ENCODE measurements at regions not wholly inside any gene's neighbourhood (a gene's known extent, or its start where the extent isn't known, plus 50 kb on each side); places are given as distances from the start of the nearest gene placed in this dataset.

GRCh38 chr7:156022483-156023459, 210.5 kb upstream of the SHH start:
- no peaks in the 10 kb centered on the region for H3K9me3 ChIP-seq (ENCODE audit: low read length)
- no TSS peak for BruUV-seq (replicated peaks)
- ATAC-seq (peak; percentile 77), FAIRE-seq (no peak), DNase-seq (ENCODE audit: low spot score) (no peak)
- no peak overlapping the region for H3K27ac ChIP-seq (ENCODE audit: extremely low read length, insufficient read depth, low read length)
- no peak overlapping the region for H3K4me3 ChIP-seq (replicated peaks in 1 of 3; ENCODE audit: insufficient read depth in 1 of 3, low read depth in 2 of 3, low read length in 3 of 3)
- intact Hi-C loops (cut with micrococcal nuclease; ENCODE audit: unreplicated experiment) (no loop called here), in situ Hi-C loops (cut with HindIII; ENCODE audit: extremely low pct_ligation_motif_present, low pct_unique_long_range_greater_than_20kb) (no loop called here)
- ChIA-PET CTCF (ENCODE audit: low intra/inter-chr PET ratio, low total read pairs) (no interaction called here), POLR2A (no interaction called here)
- H3K4me1 ChIP-seq (ENCODE audit: insufficient read depth, low read length) = no peaks in the 10 kb centered on the region
- no peaks in the 10 kb centered on the region for H3K79me2 ChIP-seq (ENCODE audit: insufficient read depth, low read length)
- H2AFZ ChIP-seq (ENCODE audit: low read length) = no peak overlapping the region
- no peak overlapping the region for H3K9ac ChIP-seq (ENCODE audit: insufficient read depth, low read depth, low read length)
- no peaks in the 10 kb centered on the region for H3K36me3 ChIP-seq (replicated peaks in 1 of 2; ENCODE audit: control insufficient read depth in 1 of 2, insufficient read depth in 2 of 2, low read length in 2 of 2)
- no peaks in the 10 kb centered on the region for H4K20me1 ChIP-seq (ENCODE audit: insufficient read depth, low read length)
- WGBS (ENCODE audit: low lambda C conversion rate) = 11% methylated on average over 5 of the region's 26 CpGs
- H3K4me2 ChIP-seq (ENCODE audit: low read depth, low read length) = no peak overlapping the region
- H3K27me3 ChIP-seq (ENCODE audit: control insufficient read depth in 1 of 2, insufficient read depth in 2 of 2, low read length in 2 of 2) = peaks cover 1 to 61% of the 10 kb centered on the region in 2 experiments; a peak in 2 of 5 replicates
- TF ChIP-seq HNF4A (CRISPR knock-in tag; IDR thresholded peaks at IDR 0.05) (peak; percentile 72), CEBPB (IDR thresholded peaks at IDR 0.05; ENCODE audit: borderline replicate concordance, low read depth, low read length) (peak; percentile 17; the same call in 1 of the 2 replicates), HOXA5 (CRISPR knock-in tag; IDR thresholded peaks at IDR 0.05) (no peak), ZFX (CRISPR knock-in tag; IDR thresholded peaks at IDR 0.05; ENCODE audit: low read depth) (peak; percentile 34; the same call in 1 of the 2 replicates), MAFF (IDR thresholded peaks at IDR 0.05; ENCODE audit: low read depth, low read length) (no peak), ATF6 (CRISPR knock-in tag; conservative IDR thresholded peaks at IDR 0.05) (no peak), KMT2A (CRISPR knock-in tag; IDR thresholded peaks at IDR 0.05) (no peak), ZNF552 (CRISPR knock-in tag; IDR thresholded peaks at IDR 0.05; ENCODE audit: borderline replicate concordance) (no peak), ZNF547 (CRISPR knock-in tag; IDR thresholded peaks at IDR 0.05) (no peak), POLR2G (IDR thresholded peaks at IDR 0.05; ENCODE audit: low read depth, low read length) (no peak), ZNF460 (CRISPR knock-in tag; IDR thresholded peaks at IDR 0.05; ENCODE audit: borderline replicate concordance) (peak; percentile 51; the same call in 1 of the 2 replicates), ZNF709 (CRISPR knock-in tag; IDR thresholded peaks at IDR 0.05) (no peak), ZNF687 (CRISPR knock-in tag; IDR thresholded peaks at IDR 0.05) (0 out of 2 replicates have a peak, but pooled peaks have one; percentile 17), MIER3 (CRISPR knock-in tag; IDR thresholded peaks at IDR 0.05; ENCODE audit: borderline replicate concordance) (no peak)

All from HepG2 (cell line).